ENCODE measurements at regions not wholly inside any gene's neighbourhood (a gene's known extent, or its start where the extent isn't known, plus 50 kb on each side); places are given as distances from the start of the nearest gene placed in this dataset.

DNA sequence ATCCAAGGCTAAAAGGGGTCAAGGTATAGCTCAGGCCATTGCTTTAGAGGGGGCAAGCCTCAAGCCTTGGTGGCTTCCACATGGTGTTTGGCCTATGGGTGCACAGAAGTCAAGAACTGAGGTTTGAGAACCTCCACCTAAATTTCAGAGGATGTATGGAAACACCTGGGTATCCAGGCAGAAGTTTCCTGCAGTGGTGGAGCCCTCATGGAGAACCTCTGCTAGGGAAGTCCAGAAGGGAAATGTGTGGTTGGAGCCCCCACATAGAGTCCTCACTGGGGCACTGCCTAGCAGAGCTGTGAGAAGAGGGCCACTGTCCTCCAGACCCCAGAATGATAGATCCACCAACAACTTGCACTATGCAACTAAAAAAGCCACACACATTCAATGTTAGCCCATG is 678.7 kb upstream of the ADGRB3 start (continued):
- TF ChIP-seq, protein P1, sequence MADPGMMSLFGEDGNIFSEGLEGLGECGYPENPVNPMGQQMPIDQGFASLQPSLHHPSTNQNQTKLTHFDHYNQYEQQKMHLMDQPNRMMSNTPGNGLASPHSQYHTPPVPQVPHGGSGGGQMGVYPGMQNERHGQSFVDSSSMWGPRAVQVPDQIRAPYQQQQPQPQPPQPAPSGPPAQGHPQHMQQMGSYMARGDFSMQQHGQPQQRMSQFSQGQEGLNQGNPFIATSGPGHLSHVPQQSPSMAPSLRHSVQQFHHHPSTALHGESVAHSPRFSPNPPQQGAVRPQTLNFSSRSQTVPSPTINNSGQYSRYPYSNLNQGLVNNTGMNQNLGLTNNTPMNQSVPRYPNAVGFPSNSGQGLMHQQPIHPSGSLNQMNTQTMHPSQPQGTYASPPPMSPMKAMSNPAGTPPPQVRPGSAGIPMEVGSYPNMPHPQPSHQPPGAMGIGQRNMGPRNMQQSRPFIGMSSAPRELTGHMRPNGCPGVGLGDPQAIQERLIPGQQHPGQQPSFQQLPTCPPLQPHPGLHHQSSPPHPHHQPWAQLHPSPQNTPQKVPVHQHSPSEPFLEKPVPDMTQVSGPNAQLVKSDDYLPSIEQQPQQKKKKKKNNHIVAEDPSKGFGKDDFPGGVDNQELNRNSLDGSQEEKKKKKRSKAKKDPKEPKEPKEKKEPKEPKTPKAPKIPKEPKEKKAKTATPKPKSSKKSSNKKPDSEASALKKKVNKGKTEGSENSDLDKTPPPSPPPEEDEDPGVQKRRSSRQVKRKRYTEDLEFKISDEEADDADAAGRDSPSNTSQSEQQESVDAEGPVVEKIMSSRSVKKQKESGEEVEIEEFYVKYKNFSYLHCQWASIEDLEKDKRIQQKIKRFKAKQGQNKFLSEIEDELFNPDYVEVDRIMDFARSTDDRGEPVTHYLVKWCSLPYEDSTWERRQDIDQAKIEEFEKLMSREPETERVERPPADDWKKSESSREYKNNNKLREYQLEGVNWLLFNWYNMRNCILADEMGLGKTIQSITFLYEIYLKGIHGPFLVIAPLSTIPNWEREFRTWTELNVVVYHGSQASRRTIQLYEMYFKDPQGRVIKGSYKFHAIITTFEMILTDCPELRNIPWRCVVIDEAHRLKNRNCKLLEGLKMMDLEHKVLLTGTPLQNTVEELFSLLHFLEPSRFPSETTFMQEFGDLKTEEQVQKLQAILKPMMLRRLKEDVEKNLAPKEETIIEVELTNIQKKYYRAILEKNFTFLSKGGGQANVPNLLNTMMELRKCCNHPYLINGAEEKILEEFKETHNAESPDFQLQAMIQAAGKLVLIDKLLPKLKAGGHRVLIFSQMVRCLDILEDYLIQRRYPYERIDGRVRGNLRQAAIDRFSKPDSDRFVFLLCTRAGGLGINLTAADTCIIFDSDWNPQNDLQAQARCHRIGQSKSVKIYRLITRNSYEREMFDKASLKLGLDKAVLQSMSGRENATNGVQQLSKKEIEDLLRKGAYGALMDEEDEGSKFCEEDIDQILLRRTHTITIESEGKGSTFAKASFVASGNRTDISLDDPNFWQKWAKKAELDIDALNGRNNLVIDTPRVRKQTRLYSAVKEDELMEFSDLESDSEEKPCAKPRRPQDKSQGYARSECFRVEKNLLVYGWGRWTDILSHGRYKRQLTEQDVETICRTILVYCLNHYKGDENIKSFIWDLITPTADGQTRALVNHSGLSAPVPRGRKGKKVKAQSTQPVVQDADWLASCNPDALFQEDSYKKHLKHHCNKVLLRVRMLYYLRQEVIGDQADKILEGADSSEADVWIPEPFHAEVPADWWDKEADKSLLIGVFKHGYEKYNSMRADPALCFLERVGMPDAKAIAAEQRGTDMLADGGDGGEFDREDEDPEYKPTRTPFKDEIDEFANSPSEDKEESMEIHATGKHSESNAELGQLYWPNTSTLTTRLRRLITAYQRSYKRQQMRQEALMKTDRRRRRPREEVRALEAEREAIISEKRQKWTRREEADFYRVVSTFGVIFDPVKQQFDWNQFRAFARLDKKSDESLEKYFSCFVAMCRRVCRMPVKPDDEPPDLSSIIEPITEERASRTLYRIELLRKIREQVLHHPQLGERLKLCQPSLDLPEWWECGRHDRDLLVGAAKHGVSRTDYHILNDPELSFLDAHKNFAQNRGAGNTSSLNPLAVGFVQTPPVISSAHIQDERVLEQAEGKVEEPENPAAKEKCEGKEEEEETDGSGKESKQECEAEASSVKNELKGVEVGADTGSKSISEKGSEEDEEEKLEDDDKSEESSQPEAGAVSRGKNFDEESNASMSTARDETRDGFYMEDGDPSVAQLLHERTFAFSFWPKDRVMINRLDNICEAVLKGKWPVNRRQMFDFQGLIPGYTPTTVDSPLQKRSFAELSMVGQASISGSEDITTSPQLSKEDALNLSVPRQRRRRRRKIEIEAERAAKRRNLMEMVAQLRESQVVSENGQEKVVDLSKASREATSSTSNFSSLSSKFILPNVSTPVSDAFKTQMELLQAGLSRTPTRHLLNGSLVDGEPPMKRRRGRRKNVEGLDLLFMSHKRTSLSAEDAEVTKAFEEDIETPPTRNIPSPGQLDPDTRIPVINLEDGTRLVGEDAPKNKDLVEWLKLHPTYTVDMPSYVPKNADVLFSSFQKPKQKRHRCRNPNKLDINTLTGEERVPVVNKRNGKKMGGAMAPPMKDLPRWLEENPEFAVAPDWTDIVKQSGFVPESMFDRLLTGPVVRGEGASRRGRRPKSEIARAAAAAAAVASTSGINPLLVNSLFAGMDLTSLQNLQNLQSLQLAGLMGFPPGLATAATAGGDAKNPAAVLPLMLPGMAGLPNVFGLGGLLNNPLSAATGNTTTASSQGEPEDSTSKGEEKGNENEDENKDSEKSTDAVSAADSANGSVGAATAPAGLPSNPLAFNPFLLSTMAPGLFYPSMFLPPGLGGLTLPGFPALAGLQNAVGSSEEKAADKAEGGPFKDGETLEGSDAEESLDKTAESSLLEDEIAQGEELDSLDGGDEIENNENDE (IDR thresholded peaks at IDR 0.05; ENCODE audit: insufficient replicate concordance, low read length) = no peak
- TF ChIP-seq ZNF274 (IDR thresholded peaks at IDR 0.05; ENCODE audit: borderline replicate concordance, extremely low read depth, low read length) (no peak), RXRA (IDR thresholded peaks at IDR 0.05; ENCODE audit: insufficient read depth, low read depth, low read length) (no peak), USF2 (IDR thresholded peaks at IDR 0.05; ENCODE audit: low read length) (no peak), POLR2A (IDR thresholded peaks at IDR 0.05; ENCODE audit: control extremely low read depth in 1 of 2, low read depth in 2 of 2, low read length in 2 of 2) (no peak), BACH1 (IDR thresholded peaks at IDR 0.05; ENCODE audit: low read length) (no peak), SIRT6 (IDR thresholded peaks at IDR 0.05; ENCODE audit: low read length) (no peak), POLR2AphosphoS5 (IDR thresholded peaks at IDR 0.05; ENCODE audit: low read depth, low read length) (no peak)

Data from H1 (cell line).